ENCODE measurements at regions not wholly inside any gene's neighbourhood (a gene's known extent, or its start where the extent isn't known, plus 50 kb on each side); places are given as distances from the start of the nearest gene placed in this dataset.

DNA sequence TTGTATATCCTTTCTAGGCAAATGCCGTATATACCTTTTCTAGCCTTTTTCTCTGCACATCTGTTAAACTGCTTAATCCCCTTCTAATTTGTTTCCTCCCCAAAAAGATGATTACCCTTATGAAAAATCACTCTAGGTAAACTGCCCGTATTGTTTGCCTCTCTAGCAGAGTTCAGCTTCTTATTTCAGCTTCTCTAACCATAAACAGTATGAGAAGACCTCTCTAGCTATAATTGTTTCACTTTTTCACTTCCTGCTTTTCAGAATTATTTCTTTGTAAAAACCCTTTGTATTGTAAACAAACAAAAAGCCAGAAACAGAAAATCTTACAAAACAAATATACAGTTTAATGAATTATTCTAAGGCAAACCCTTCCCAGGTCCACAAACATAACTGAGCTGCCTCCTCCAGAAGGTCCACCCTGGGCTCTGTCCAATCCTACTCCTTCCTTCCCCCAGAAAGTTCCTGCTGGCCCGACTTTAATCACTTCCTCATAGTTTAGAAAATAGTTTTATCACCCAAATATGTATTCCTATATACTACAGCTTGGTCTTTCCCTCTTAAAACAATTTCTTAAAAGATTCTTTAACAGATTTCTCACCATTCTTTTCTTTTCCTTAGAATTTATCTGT is 158.1 kb downstream of the FGF1 start:
- H3K9ac ChIP-seq (ENCODE audit: low read length) = no peak overlapping the region
- no peaks in the 10 kb centered on the region for H3K36me3 ChIP-seq (ENCODE audit: insufficient read depth, low read length)
- H3K4me3 ChIP-seq (ENCODE audit: low read length) = no peak overlapping the region
- H3K27ac ChIP-seq (ENCODE audit: low read length) = no peak overlapping the region
- no peak overlapping the region for H3K4me2 ChIP-seq (ENCODE audit: low read length)
- no peak overlapping the region for H2AFZ ChIP-seq (ENCODE audit: low read depth, low read length)
- H3K27me3 ChIP-seq (ENCODE audit: insufficient read depth, low read depth, low read length) = no peaks in the 10 kb centered on the region
- no peaks in the 10 kb centered on the region for H3F3A ChIP-seq (ENCODE audit: insufficient read depth, low read length, poor library complexity, severe bottlenecking)
- no peaks in the 10 kb centered on the region for H4K20me1 ChIP-seq (ENCODE audit: insufficient read depth)
- TF ChIP-seq MXI1 (conservative IDR thresholded peaks at IDR 0.05; ENCODE audit: poor library complexity, severe bottlenecking) = no peak
- TF ChIP-seq EZH2 (IDR thresholded peaks at IDR 0.05; ENCODE audit: borderline replicate concordance, insufficient read depth, low read length, poor library complexity, severe bottlenecking) = no peak
- no peak for TF ChIP-seq TAF1 (IDR thresholded peaks at IDR 0.05; ENCODE audit: low read depth)
- no peak for TF ChIP-seq EP300 (conservative IDR thresholded peaks at IDR 0.05; ENCODE audit: poor library complexity, severe bottlenecking)
- no peak for TF ChIP-seq POLR2AphosphoS5 (IDR thresholded peaks at IDR 0.05)
- TF ChIP-seq, protein P1, sequence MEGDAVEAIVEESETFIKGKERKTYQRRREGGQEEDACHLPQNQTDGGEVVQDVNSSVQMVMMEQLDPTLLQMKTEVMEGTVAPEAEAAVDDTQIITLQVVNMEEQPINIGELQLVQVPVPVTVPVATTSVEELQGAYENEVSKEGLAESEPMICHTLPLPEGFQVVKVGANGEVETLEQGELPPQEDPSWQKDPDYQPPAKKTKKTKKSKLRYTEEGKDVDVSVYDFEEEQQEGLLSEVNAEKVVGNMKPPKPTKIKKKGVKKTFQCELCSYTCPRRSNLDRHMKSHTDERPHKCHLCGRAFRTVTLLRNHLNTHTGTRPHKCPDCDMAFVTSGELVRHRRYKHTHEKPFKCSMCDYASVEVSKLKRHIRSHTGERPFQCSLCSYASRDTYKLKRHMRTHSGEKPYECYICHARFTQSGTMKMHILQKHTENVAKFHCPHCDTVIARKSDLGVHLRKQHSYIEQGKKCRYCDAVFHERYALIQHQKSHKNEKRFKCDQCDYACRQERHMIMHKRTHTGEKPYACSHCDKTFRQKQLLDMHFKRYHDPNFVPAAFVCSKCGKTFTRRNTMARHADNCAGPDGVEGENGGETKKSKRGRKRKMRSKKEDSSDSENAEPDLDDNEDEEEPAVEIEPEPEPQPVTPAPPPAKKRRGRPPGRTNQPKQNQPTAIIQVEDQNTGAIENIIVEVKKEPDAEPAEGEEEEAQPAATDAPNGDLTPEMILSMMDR (IDR thresholded peaks at IDR 0.05; ENCODE audit: poor library complexity, severe bottlenecking) = no peak
- TF ChIP-seq RAD21 (conservative IDR thresholded peaks at IDR 0.05) = no peak
- H3K9me3 ChIP-seq (ENCODE audit: low read length) = no peaks in the 10 kb centered on the region
- H3K79me2 ChIP-seq (replicated peaks; ENCODE audit: insufficient read depth, low read length) = no peaks in the 10 kb centered on the region
- H3K9me2 ChIP-seq (ENCODE audit: insufficient read depth, low read length) = no peaks in the 10 kb centered on the region

DNA sequence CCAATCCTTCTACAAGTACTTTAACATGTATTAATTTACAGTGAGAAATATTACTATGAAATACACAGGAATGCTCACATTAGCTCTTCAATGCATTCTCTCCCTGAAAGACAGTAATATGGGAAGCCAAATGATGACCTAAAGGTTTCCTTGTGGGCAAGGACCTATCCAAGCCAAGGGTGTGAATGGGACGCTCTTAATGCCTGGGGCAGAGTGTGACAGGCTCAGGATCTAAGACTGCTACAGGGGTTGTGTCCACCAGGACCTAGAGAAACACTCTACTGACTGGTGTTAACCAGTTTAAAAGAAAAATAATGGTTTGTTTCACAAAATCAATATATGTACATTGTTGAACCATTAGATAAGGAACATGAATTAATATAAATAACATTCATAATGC is 158.7 kb downstream of the FGF1 start:
- Histone ChIP-seq H3K4me2 (ENCODE audit: low read length) (no peak overlapping the region), H3K9ac (ENCODE audit: low read length) (no peak overlapping the region), H3K9me2 (ENCODE audit: insufficient read depth, low read length) (no peaks in the 10 kb centered on the region), H4K20me1 (ENCODE audit: insufficient read depth) (no peaks in the 10 kb centered on the region), H3K79me2 (replicated peaks; ENCODE audit: insufficient read depth, low read length) (no peaks in the 10 kb centered on the region), H3K27me3 (ENCODE audit: insufficient read depth, low read depth, low read length) (no peaks in the 10 kb centered on the region), H3K4me3 (ENCODE audit: low read length) (no peak overlapping the region), H3K9me3 (ENCODE audit: low read length) (no peaks in the 10 kb centered on the region), H3K27ac (ENCODE audit: low read length) (no peak overlapping the region), H3F3A (ENCODE audit: insufficient read depth, low read length, poor library complexity, severe bottlenecking) (no peaks in the 10 kb centered on the region), H3K36me3 (ENCODE audit: insufficient read depth, low read length) (no peaks in the 10 kb centered on the region), H2AFZ (ENCODE audit: low read depth, low read length) (no peak overlapping the region)
- TF ChIP-seq POLR2AphosphoS5 (IDR thresholded peaks at IDR 0.05) (no peak), TAF1 (IDR thresholded peaks at IDR 0.05; ENCODE audit: low read depth) (no peak), SMC3 (conservative IDR thresholded peaks at IDR 0.05; ENCODE audit: poor library complexity) (no peak), RAD21 (conservative IDR thresholded peaks at IDR 0.05) (no peak), MXI1 (conservative IDR thresholded peaks at IDR 0.05; ENCODE audit: poor library complexity, severe bottlenecking) (no peak), EZH2 (IDR thresholded peaks at IDR 0.05; ENCODE audit: borderline replicate concordance, insufficient read depth, low read length, poor library complexity, severe bottlenecking) (no peak), REST (IDR thresholded peaks at IDR 0.05; ENCODE audit: borderline replicate concordance) (no peak), EP300 (conservative IDR thresholded peaks at IDR 0.05; ENCODE audit: poor library complexity, severe bottlenecking) (no peak)
- TF ChIP-seq, protein P1 (IDR thresholded peaks at IDR 0.05; ENCODE audit: poor library complexity, severe bottlenecking) = no peak

Measured in neural cell (in vitro differentiated cells).